ENCODE measurements at regions not wholly inside any gene's neighbourhood (a gene's known extent, or its start where the extent isn't known, plus 50 kb on each side); places are given as distances from the start of the nearest gene placed in this dataset.
"Not testable (repeated sequence)": the region's sequence is repeated elsewhere in the genome, so short reads cannot be mapped to it uniquely, and the experiment has no call there.

DNA sequence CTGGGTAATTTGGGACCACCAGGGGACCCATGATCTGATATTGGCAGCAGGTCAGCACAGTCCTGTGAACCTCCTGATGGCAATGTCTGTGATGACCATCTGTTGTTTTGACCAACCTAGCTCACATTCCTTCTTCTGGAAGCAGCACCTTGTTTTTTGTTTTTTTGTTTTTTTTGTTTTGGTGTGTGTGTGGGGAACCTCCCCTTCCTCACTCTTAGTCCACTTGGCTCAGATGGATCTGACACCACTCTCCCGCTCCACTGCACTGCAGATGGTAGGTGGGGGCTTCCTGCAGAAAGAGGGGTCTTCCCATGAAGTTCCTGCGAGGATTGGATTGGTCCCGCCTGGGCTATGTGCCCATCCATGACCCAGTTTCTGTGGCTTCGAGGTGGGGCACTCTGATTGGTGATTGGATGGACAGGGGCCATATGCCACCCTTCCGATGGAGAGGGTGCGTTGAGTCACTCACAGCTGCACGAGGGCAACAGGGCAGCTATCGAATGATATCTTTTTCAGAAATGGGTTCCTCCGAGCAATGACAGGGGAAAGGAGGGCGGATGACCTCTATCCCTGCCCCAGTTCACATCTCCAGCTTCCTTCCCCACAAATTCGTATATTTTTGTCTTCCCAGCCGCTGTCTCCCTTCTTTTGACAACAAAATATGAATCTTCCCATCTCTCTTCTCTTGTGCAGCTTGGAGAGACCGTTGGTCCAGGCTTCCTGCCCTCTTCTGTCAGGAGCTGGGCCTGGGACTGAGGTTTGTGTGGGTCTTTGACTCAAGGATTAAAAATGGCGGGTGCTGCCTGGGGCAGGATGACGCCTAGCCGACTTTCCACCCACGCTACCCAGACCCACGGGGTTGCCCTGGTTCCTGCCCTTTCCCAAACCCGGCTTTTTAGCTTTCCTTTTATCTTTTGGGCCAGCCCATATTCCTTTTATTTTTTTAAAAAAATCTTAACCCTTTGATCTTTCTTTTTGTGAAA, 132.1 kb upstream of the KCNG1 start:
- DNase-seq, result no peak

DNA sequence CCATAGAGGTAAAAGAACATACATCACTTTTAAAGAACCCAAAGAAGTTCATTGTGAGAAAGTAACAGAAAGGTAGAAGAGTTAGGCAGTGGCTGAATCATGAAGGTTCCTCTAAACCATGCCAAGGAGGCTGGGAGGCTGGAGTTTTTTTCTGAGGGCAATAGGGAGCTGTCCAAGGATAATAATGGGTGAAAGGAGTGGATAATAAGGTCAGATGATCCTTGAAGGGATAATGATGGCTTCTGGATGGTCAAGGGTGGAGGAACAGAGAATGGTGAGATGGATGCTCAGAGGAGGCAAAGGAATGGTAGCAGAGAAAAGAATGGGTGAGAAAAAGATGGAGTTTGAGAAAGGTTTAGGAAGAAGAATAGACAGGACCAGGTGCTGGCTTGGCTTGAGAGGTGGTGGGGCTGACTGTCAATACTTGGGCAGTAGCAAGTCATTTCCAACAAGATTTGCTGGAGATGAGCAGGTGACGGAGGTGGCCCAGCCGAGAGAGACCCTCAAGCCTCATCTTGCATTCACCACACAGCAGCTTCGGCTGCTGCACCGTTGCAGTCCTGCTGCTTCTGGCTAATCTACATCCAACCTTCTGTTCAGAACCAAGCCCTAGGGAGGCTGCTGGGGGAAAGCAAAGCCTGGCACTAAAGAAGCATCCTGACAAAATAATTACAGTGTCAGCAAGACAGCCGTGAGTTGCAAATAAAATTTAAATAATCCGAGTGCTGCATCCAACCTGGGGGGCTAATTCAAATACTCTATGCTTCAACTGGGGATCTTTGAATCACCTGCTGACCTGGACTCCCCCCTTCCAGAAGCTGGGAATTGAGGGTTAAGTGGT, 131.2 kb upstream of the KCNG1 start:
- no peak for DNase-seq

DNA sequence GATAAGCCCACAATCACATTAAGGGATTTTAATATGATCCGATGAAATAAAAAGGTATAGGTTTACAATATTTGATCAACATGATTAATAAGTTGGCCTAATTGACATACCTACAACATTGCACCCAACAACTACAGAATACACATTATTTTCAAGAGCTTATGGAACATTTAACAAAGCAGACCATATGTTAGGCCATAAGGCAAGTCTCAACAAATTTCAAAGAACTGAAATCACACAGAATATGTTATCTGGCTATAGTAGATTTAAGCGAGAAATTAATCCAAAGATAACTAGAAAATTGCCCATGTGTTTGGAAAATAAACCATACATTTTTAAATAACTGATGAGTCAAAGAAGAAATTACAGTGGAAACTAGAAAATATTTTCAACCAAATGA, 126.0 kb upstream of the KCNG1 start:
- DNase-seq, result no peak

DNA sequence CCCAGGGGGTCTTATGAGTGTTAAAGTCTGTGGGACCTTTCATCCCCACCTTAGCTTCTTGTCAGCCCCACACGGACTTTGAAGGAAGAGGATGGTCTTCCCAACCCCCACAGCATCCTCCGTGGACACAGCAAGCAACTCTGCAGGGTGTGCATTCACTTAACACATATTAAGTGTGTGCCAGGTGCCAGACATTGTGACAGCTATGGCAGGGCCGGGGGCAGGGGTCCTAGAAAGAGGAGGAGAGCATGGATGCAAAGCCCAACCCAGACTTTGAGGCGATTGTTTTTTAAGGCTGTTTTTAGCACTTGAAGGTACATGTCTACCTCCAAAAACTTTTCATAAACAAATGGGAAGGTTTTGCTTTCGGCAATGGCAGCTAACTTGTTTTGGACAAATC, 121.6 kb upstream of the KCNG1 start:
- DNase-seq, result no peak

DNA sequence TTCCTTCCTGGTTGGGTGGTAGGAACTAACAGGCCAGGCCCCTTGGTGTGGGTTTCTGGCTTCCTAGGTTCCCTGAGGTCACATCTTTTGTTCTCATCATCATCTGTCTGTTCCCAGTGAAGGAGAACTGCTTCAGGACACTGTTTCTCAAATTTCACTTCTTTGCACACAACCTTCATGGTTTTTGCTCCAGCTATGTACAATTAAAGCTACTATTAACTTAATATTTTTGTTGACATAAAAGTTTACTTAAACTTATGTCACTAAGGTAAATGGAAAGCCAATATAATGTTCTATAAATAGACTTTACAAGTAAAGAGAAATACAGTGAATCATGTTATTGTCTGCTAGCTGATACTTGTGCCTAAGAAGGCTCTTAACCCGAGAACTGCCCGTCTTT, 120.7 kb upstream of the KCNG1 start:
- DNase-seq, result no peak

DNA sequence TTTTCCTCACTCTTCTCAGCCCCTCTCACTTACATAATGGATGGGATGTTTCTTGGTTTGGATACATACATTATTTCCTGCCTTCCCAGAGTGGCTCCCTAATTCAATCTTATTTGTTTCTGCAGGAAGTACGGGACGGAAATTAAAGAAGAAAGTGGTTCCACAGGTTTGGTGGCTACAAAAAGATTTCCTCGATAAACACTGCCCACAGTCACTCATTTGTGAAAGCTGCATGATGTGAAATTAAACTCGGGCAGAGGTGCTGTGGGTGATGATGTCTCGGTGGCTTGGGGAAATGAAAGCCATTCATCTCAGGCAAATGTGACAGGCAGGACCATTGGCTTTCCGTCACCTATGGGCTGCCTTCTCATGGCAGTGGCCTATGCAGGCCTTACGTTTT, 119.5 kb upstream of the KCNG1 start:
- no peak for DNase-seq

DNA sequence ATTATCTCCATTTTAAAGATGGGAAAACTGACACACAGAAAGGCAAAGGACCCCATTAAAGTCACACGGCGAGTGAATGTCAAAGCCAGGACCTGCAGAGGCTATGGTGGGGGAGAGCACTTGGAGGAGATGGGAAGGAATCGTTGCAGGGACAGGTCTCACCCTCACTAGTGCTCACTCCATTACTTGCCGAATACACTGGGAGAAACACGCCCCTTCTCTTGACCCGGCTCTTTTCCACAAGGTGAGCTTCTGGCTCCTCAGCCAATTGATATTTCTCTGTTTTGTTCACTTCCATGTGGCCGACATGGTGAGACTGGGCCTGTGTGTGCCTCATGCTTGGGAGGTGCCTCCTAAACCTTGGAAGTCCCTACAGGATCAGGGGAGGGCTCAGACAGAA, 117.8 kb upstream of the KCNG1 start:
- DNase-seq, result no peak

DNA sequence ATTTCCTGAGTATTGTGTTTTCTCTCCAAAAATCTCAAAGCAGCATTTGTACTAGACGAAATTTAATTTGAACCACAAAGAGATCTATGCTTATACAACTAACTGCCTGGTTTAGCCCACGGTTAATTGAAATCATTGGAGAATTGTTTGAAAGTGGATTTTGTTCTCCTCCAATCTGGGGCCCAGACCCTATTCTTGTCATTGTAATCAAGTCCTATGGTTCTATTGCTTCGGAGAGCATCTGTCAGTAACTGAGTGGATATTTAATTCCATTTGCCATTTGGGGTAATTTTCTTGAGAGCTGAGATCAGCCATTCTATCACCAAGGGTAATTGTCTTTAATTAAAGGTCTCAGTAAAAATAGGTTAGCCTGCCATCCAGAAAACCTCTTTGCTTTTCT, 117.0 kb upstream of the KCNG1 start:
- DNase-seq, result no peak

DNA sequence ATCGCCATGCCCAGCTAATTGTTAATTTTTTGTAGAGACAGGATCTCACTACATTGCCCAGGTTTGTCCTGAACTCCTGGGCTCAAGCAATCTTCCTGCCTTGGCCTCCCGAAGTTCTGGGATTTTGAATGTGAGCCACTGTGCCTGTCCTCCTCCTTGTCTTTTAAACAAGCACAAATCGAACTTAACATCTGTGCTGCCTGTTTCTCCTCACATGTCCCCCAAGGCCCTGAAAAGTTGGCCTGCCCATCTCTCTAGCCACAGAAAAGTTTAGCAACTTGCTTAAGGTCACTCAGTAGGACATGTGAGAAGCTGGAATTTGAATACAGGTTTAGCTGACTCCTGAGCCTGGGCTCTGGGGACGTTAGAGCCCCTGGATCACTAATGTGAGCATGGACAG, 115.7 kb upstream of the KCNG1 start:
- no peak for DNase-seq

DNA sequence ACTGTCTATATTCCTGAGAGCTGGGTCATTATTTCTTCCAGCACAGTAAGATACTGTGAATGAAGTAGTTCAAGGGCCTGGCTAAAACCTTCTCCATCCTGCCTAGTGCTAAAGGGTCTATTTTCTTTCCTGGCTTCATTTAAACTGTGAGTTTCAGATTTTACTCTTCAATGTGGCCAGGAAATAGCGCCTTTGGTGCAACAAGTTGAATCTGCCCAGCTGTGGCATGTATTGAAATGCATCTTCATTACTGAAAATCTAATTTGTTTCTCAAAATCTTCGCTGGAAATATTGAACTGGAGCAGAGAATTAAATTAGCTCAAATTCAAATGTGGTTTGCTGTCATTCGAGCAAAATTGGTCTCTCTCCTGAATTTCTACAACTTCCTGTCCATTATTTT, 114.6 kb upstream of the KCNG1 start:
- DNase-seq, result no peak

DNA sequence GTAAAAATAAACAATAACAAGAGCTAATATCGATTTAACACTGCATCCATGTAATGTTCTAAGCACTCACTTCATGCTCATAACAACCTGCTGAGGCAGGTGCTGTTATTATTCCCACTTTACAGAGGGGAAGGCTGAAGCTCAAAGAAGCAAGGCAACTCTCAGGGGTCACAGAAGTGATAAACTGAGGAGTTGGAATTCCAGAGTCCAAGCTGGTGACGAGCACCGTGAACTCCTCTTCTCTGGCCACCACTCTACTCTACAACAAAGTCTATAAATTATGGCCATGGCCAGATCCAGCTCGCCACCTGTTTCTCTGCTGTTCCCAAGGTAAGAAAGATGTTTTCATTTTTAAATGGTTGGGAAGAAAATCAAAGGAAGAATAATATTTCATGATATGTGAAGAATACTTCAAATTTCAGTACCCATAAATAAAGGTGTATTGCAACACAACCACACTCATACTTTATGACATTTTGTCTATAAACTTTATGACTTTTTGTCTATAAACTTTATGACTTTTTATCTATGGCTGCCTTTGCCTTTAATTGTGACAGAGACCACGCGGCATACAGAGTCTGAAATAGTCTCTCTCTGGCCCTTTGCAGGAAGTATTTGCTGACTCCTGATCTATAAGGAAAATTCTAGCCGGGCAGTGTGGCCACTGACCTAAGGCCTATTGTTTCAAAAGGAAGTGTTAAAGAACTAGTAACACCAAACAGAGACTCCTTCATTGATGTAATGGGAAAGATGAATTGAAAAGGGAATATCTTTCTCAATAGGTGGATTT, 113.2 kb upstream of the KCNG1 start:
- DNase-seq, result no peak

DNA sequence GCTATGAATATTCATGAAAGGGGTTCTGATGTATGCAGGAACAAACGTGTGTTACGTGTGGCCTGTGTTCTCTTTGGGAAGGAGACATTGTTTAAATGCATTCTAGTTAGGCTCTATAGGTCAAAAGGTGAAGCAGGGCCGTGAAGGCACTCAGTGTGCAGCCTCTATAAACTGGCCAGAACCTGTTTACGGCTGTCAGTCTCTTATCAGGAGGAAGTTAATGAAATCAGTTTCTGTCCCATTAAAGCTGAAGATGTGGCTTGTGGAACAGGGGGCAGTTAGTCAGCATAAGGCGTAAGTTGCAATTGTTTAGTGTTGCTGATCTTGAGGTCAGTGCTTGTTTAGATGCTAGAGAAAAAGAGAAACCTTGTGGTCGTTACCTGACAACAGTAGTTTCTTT, 111.5 kb upstream of the KCNG1 start:
- DNase-seq, result no peak

DNA sequence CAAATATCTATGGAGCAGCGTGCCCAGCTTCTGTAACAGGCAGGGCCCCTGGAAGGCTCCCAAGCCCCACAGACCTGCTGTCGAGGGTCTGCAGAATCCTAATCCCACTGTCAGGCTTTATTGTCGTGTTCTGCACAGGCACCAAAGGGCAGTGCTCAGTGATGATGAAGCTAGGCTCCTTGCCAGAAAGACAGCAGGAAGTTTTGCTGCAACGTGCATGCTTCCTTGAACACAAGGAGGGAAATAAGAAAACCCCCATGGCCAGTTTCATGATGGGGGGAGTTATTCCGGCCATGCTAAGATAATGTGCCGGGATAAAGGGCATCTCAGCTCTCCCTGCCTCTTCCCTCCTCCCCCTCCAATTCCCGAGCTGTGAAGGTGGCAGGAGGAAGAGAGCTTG, 109.4 kb upstream of the KCNG1 start:
- no peak for DNase-seq

DNA sequence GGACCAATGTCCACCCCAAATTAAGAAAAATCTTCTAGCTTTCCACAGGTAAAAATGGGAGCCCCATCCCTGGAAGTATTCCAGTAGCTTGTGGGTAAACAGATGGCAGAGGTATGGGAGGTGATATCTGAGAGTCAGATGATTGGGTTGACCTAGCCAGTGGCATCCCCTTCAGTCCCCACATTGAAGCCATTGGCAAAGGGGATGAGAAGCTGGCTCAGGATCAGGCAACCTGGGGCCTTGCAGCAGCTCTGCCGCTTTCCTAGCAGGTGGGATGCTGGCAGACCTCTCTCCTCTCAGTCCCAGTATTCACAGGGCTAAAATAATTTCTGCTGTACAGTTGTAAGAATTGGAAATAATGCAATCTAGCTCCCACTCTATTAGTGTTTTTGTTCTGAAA, 108.9 kb upstream of the KCNG1 start:
- DNase-seq, result no peak

DNA sequence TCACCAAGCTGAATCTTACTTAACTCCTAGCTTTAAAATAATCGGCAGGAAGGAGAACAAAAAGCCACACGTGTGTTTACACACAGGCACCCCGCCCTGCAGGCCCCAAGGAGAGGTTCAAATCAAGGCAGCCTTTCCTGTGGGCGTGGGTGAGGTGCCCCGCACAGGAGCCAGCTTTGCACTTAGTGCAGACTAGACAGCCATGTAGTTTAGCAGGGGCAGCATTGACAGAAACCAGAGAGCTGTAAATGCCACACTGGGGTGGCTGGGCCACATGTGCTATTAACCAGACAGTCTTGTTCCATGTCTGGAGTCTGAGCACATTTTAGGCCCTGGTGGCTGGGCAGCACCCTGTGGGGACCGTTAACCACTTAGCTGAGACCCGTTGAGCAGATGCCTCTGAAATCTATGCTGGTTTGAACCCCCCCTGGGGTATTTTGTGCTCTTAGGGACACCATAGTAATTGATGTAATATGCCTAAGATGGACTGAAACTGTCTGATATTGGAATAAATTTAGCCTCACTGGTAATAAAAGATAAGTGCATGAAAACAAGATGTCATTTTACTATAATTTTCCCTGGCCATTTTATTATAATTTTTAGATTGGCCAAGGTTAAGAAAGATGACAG, 106.4 kb upstream of the KCNG1 start:
- peak; percentile 15 for DNase-seq

DNA sequence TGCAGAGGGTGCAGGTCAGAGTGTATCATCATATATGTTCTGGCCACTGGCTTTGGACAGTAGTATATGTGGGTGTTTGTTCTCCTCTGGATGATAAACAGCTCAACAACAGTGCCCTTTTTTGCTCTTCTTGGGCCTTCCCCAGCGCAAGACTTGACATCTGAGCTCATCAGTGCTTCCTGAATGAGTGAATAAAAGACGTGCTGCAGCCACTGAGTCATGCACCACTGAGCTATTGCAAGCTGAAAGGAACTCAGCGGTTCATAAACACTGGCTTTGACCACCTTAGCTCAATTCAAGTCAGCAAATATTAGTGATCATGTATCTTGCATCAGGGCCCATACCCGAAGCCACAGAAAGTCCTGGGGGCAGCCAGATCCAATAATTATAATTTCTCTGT, 105.3 kb upstream of the KCNG1 start:
- DNase-seq, result peak; percentile 39

DNA sequence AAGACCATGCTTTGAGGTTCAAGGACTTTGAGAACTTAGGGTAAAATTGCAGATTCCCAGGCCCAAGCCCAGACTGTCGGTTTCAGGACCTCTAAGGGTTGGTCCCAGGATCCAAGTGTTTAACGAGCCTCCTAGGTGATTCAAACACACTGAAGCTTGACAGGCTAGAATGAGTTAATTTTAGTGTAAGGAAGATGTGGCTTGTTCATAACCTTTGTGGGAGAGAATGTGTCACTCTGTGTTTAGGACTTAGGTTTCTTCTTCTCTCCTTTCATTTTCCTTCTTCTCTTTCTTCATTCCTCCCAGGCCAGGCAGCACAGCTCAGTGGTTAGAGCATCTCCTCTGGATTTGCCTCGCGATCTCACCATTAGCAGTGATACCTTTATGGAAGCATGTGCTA, 104.8 kb upstream of the KCNG1 start:
- no peak for DNase-seq

DNA sequence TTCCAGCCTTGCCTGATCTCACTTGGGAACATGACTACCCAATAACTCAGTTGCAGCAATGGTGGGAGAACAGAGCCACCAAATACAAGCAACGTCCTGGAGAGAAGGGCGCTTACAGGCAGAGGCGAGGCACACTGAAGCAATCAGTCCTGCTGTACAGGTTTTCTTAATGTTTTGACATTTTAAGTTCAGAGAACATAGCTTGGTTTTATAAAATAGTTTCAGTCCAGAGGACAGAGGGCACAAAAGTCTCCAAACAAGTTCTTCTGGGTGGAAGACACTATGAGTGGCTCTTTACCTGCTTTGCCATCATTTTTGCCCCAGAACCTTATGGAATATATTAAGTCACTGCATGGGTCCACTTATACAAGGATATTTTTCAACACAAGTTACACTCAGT, 103.4 kb upstream of the KCNG1 start:
- DNase-seq, result no peak

DNA sequence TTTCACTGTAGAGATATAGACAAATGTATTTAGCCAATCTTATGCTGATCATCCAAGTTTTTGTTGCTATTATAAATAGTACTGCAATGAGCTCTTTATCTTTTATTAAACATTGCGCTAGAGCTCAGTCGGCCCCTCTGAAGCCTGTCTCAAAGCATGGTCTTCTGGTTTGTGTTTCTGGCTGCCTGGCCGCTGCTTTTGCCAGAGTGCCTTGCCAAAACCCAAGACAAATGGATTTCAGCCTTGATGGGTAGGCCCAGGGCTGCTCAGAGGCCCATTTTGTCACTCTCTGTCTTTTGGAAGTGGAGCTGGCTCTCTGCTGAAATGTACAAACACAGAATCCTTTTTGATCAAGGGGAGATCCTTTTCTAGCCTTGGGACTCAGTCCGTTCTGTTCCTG, 102.9 kb upstream of the KCNG1 start:
- no peak for DNase-seq

DNA sequence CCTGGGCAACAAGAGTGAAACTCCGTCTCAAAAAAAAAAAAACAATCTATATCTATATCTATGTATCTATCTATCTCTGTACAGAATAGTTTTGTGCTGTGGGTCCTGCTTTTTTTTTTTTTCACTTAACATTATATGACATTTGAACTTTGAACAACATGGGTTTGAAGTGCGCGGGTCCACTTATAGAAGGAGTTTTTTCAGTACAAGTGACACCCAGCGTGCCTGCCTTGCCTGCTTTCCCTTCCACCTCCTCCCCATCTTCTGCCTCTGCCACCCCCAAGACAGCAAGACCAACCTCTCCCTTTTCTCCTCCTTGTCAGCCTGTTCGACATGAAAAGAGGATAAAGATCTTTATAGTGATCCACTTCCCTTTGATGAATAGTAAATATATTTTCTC, 102.2 kb upstream of the KCNG1 start:
- no peak for DNase-seq

DNA sequence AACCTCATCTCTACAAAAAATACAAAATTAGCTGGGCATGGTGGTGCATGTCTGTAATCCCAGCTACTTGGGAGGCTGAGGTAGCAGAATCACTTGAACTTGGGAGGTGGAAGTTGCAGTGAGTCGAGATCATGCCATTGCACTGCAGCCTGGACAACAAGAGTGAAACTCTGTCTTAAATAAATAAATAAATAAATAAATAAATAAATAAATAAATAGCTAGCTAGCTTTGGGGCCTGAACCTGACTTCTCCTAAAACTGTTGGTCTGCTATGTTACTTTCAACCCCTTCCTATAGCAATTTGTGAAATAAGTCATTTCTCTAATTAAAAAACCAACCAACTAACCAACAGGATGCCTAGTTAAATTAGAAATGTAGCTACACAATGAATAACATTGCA, 101.0 kb upstream of the KCNG1 start:
- DNase-seq, result not testable (repeated sequence)

DNA sequence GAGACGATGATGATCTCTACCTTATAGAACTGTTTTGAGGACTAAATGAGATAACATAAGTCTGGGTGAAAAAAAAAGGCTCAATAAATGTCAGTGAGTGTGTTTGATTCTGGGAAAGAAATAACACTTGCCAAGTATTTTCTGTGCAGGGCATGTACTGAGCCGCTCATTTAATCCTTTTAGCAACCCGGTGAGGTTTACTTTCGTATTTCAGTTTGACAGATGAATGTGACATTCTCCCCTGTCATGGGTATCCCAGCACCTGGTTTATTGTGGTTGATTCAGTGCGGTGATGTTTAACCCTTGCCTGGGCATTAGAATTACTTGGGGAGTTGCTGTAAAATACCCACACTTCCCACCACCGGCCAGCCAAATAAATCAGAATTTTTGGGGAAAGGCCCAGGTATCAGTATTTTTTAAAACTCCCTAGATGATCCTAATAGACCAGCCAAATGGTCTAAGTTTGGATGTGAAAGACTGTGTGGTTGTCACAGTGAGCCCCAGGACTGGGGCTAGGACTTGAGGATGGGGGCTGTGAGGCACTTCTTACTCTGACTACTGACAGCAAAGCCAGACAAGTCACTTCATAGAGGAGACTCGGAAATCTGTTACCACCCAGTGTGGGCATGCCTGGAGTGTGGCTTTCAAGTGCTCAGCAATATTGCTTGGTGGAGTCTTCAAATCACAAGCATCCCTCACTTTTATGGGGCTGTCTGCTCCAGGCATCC, 100.2 kb upstream of the KCNG1 start:
- DNase-seq, result peak; percentile 41
